Colonic mucosa (tissue), 4 donors: ENCODE measurements at regions not wholly inside any gene's neighbourhood (a gene's known extent, or its start where the extent isn't known, plus 50 kb on each side); places are given as distances from the start of the nearest gene placed in this dataset.

ENCODE experiments used
- DNase-seq: peaks from one replicate; pipeline ENCODE4 v3.0.0-alpha.2; 2020
- H3K27ac ChIP-seq: fragments of 200-600 bp; one replicate; pipeline ENCODE4 v1.8.0; 2021
- H3K27me3 ChIP-seq: fragments of 200-600 bp; one replicate; pipeline ENCODE4 v1.8.0; 2021
- H3K36me3 ChIP-seq: fragments of 200-600 bp; one replicate; pipeline ENCODE4 v1.8.0; 2021
- H3K4me1 ChIP-seq: fragments of 200-600 bp; one replicate; pipeline ENCODE4 v1.8.0; 2021; ENCODE audit warnings: mild to moderate bottlenecking
- H3K4me3 ChIP-seq: fragments of 200-600 bp; one replicate; pipeline ENCODE4 v1.8.0; 2021
- H3K9ac ChIP-seq, 2 donors: one replicate each; pipeline ENCODE4 v1.7.0; 2013; ENCODE audit warnings: control low read depth in 2 of 2, low read depth in 2 of 2, low read length in 2 of 2
- H3K9me3 ChIP-seq: fragments of 200-600 bp; one replicate; pipeline ENCODE4 v1.8.0; 2021
- intact Hi-C: fragments of 100-400 bp; cut with DNase I; formaldehyde crosslinking; loops from one replicate; pipeline ENCODE4 v1.14.1; 2022
- TF ChIP-seq, protein P1 (sequence below): fragments of 200-600 bp; IDR thresholded peaks from one replicate; pipeline ENCODE4 v1.8.0; 2022; ENCODE audit warnings: antibody characterized with exemption, mild to moderate bottlenecking
- donor health status: healthy.
- donor health status: DM: no; HTN: no; CAD: no.
- donor health status: DM: no; HTN: no; CAD: no.

GRCh38 chr22:49458708-49459099 lies 369.0 kb downstream of the BRD1 start:
- TF ChIP-seq, protein P1, sequence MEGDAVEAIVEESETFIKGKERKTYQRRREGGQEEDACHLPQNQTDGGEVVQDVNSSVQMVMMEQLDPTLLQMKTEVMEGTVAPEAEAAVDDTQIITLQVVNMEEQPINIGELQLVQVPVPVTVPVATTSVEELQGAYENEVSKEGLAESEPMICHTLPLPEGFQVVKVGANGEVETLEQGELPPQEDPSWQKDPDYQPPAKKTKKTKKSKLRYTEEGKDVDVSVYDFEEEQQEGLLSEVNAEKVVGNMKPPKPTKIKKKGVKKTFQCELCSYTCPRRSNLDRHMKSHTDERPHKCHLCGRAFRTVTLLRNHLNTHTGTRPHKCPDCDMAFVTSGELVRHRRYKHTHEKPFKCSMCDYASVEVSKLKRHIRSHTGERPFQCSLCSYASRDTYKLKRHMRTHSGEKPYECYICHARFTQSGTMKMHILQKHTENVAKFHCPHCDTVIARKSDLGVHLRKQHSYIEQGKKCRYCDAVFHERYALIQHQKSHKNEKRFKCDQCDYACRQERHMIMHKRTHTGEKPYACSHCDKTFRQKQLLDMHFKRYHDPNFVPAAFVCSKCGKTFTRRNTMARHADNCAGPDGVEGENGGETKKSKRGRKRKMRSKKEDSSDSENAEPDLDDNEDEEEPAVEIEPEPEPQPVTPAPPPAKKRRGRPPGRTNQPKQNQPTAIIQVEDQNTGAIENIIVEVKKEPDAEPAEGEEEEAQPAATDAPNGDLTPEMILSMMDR = no peak
- no peak for DNase-seq
- intact Hi-C loops = no loop called here

GRCh38 chr22:49457946-49458707 lies 369.5 kb downstream of the BRD1 start:
- H3K4me3 ChIP-seq = no peak overlapping the region
- intact Hi-C loops = no loop called here
- no peak for DNase-seq
- H3K36me3 ChIP-seq = no peaks in the 10 kb centered on the region
- no peaks in the 10 kb centered on the region for H3K27me3 ChIP-seq
- H3K9ac ChIP-seq = no peak overlapping the region
- TF ChIP-seq, protein P1 = no peak
- H3K4me1 ChIP-seq = no peaks in the 10 kb centered on the region
- H3K9me3 ChIP-seq = no peaks in the 10 kb centered on the region
- H3K27ac ChIP-seq = no peak overlapping the region

More at GRCh38 chr22:49458708-49459099, 369.0 kb downstream of the BRD1 start:
- Histone ChIP-seq H3K36me3 (no peaks in the 10 kb centered on the region), H3K9me3 (no peaks in the 10 kb centered on the region), H3K4me3 (no peak overlapping the region), H3K27me3 (no peaks in the 10 kb centered on the region), H3K4me1 (no peaks in the 10 kb centered on the region), H3K9ac (no peak overlapping the region), H3K27ac (no peak overlapping the region)

DNA sequence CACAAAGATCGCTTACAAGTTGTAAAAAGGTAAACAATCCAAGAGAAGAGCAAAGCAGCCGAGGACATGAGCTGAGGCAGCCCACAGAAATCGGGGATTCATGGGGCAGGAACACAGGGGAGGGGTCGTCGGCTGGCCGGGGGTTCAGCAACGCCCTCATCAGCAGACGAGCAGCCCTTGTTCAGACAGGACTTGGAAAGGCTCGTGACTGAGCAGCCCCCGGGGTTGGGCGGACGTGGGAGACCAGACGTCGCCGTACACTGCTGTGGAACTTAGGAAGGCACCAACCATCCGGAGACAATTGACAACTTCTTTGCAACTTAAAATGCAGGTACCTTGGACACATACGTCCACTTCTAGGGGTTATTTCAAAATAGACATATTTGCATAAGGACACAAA lies 370.5 kb downstream of the BRD1 start:
- intact Hi-C loops = no loop called here
- no peak overlapping the region for H3K4me3 ChIP-seq
- no peaks in the 10 kb centered on the region for H3K9me3 ChIP-seq
- DNase-seq = no peak
- TF ChIP-seq, protein P1 = no peak
- no peaks in the 10 kb centered on the region for H3K36me3 ChIP-seq
- no peak overlapping the region for H3K27ac ChIP-seq
- no peaks in the 10 kb centered on the region for H3K4me1 ChIP-seq
- H3K9ac ChIP-seq = no peak overlapping the region
- no peaks in the 10 kb centered on the region for H3K27me3 ChIP-seq

DNA sequence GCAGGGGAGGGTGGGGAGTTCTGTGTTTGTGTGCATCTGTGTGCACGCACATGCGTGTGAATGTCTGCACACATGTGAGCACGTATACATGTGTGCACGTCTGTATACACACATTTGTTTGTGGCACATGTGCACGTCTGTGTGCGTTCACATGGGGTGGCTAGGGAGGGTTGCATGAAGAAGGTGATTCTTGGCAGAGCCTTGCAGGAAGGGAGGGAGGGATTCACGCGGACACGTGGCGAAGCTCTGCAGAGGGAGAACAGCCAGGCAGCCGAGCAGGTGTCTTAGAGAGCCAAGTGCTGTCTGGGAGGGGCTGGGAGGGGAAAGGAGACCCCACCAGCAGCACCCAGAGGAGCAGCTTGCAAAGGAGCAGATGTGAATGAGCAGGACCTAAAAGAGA lies 372.1 kb downstream of the BRD1 start:
- Histone ChIP-seq H3K9ac (no peak overlapping the region), H3K36me3 (no peaks in the 10 kb centered on the region), H3K9me3 (no peaks in the 10 kb centered on the region), H3K27me3 (no peaks in the 10 kb centered on the region), H3K4me3 (no peak overlapping the region), H3K4me1 (no peaks in the 10 kb centered on the region), H3K27ac (no peak overlapping the region)
- no peak for DNase-seq
- intact Hi-C loops = no loop called here
- TF ChIP-seq, protein P1 = no peak

- Histone ChIP-seq H3K27ac (no peak overlapping the region), H3K9me3 (no peaks in the 10 kb centered on the region), H3K4me3 (no peak overlapping the region), H3K36me3 (no peaks in the 10 kb centered on the region), H3K27me3 (no peaks in the 10 kb centered on the region), H3K9ac (no peak overlapping the region), H3K4me1 (no peaks in the 10 kb centered on the region)
- no peak for DNase-seq
- intact Hi-C loops = no loop called here
- TF ChIP-seq, protein P1 = no peak
Measured at GRCh38 chr22:49454726-49455125, 372.9 kb downstream of the BRD1 start.
